Testis (tissue), 2 donors: ENCODE measurements at regions not wholly inside any gene's neighbourhood (a gene's known extent, or its start where the extent isn't known, plus 50 kb on each side); places are given as distances from the start of the nearest gene placed in this dataset.

ENCODE experiments used
- DNase-seq: peaks from one replicate; pipeline ENCODE4 v3.0.0-alpha.2; 2019
- H3K27ac ChIP-seq, 2 donors: fragments of 200-600 bp; sonication (generic); one replicate each; pipeline ENCODE4 v1.5.1; 2019
- H3K27me3 ChIP-seq: fragments of 200-600 bp; sonication (generic); one replicate; pipeline ENCODE4 v1.5.1; 2019
- H3K36me3 ChIP-seq: fragments of 200-600 bp; sonication (generic); one replicate; pipeline ENCODE4 v1.5.1; 2017; ENCODE audit warnings: low read depth; ENCODE audit errors: missing control alignments
- H3K4me1 ChIP-seq: fragments of 200-600 bp; sonication (generic); one replicate; pipeline ENCODE4 v1.5.1; 2019
- H3K4me3 ChIP-seq, 2 donors: fragments of 200-600 bp; sonication (generic); one replicate each; pipeline ENCODE4 v1.5.1; 2017 to 2019
- H3K9me3 ChIP-seq: fragments of 200-600 bp; sonication (generic); one replicate; pipeline ENCODE4 v1.5.1; 2017
- POLR2A ChIP-seq: fragments of 450-650 bp; IDR thresholded peaks from one replicate; pipeline ENCODE4 v1.6.1; 2017; ENCODE audit warnings: antibody characterized with exemption, mild to moderate bottlenecking, moderate library complexity
- WGBS, 2 donors: methylation state at CpG; one replicate each; pipeline ENCODE4 v1.1.5; 2018; 5-methylcytosine and 5-hydroxymethylcytosine counted together
- intact Hi-C: fragments of 100-400 bp; cut with DNase I; formaldehyde crosslinking; loops from one replicate; pipeline ENCODE4 v1.15.1; 2023; ENCODE audit warnings: low total_unique reads
- TF ChIP-seq, protein P1 (sequence below), 3 experiments: fragments of 450-650 bp in 2 of 3; fragments of 200-600 bp in 1 of 3; sonication (generic) in 1 of 3; IDR thresholded peaks; one replicate each; pipeline ENCODE4 v1.5.1; 2016 to 2019; ENCODE audit warnings: antibody characterized with exemption in 3 of 3, mild to moderate bottlenecking in 2 of 3, moderate library complexity in 1 of 3

DNA sequence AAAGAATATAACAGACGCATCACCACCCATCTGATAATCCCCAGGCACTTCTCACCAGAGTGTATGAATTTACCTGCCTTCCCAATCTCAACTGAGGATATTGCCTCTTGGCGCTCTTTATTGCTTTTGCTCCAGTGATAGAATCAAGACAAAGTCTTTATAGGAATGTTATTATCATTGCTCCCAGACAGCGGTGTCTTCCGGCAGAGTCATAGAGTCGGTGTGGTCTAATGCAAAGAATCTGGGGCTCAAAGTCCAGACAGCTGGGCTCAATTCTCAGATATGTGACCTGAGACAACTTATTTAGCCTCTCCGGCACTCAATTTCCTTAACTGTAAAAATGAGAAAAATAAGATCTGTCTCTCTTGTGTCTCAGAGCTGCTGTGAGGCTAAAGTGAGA is 106.1 kb upstream of the PAK3 start:
- Histone ChIP-seq H3K4me1 (no peaks in the 10 kb centered on the region), H3K4me3 (no peak overlapping the region), H3K27ac (no peak overlapping the region), H3K27me3 (no peaks in the 10 kb centered on the region), H3K36me3 (no peaks in the 10 kb centered on the region), H3K9me3 (no peaks in the 10 kb centered on the region)
- no peak for DNase-seq
- WGBS, 2 donors, result 93 to 94% methylated on average over 5 to 6 of the region's 6 CpGs
- TF ChIP-seq POLR2A, result no peak
- TF ChIP-seq, protein P1, sequence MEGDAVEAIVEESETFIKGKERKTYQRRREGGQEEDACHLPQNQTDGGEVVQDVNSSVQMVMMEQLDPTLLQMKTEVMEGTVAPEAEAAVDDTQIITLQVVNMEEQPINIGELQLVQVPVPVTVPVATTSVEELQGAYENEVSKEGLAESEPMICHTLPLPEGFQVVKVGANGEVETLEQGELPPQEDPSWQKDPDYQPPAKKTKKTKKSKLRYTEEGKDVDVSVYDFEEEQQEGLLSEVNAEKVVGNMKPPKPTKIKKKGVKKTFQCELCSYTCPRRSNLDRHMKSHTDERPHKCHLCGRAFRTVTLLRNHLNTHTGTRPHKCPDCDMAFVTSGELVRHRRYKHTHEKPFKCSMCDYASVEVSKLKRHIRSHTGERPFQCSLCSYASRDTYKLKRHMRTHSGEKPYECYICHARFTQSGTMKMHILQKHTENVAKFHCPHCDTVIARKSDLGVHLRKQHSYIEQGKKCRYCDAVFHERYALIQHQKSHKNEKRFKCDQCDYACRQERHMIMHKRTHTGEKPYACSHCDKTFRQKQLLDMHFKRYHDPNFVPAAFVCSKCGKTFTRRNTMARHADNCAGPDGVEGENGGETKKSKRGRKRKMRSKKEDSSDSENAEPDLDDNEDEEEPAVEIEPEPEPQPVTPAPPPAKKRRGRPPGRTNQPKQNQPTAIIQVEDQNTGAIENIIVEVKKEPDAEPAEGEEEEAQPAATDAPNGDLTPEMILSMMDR (IDR thresholded peaks at IDR 0.05), result no peak
- intact Hi-C loops, result no loop called here

DNA sequence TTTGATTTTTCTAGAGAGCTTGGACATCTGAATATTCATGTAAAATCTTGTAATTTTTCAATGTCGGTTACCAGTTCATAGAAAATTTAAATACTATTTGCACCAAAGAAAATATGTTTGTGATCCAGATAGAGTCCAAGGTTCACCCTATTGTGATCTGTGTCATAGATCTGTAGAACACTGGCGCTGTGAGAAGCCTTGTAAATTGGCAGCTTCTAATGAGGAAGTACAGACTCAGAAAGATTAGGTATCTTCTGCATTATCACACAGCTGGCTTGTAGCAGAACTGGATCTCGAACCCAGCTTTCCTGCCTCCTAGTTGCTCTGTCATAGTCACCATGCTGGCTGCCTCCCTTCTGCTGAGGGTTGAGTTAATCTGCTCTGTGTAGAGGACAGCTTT is 106.5 kb upstream of the PAK3 start:
- no peak for DNase-seq
- intact Hi-C loops, result no loop called here
- no peak for TF ChIP-seq POLR2A
- no peak overlapping the region for H3K4me3 ChIP-seq
- H3K27me3 ChIP-seq, result no peaks in the 10 kb centered on the region
- no peak overlapping the region for H3K27ac ChIP-seq
- no peaks in the 10 kb centered on the region for H3K4me1 ChIP-seq
- H3K36me3 ChIP-seq, result no peaks in the 10 kb centered on the region
- H3K9me3 ChIP-seq, result no peaks in the 10 kb centered on the region
- 72 to 81% methylated on average over 3 of the region's 3 CpGs for WGBS, 2 donors

DNA sequence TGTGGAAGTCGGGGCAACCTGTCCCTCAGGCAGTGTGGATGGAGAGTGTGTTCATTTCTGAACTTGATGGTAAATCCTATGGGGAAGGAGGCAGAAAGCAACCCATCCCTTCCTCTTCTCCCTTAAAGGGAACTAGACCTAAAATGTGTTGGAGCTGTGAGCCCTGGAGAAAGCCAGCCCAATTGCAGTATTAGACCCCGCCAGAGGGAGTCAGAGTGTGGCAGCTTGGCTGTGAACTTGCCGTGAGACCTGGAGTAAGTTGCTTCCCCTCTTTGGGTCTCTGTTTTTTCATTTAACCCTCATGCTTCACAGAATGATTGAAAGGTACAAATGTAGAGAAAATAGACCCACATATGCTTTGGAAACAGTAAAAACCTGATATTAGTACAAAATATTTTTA is 108.7 kb upstream of the PAK3 start:
- H3K36me3 ChIP-seq, result no peaks in the 10 kb centered on the region
- no peak for DNase-seq
- no peak for TF ChIP-seq POLR2A
- TF ChIP-seq, protein P1 (IDR thresholded peaks at IDR 0.05), result no peak
- H3K27me3 ChIP-seq, result no peaks in the 10 kb centered on the region
- H3K27ac ChIP-seq, result no peak overlapping the region
- H3K4me1 ChIP-seq, result no peaks in the 10 kb centered on the region
- intact Hi-C loops, result no loop called here
- 59 to 71% methylated on average over 3 of the region's 3 CpGs for WGBS, 2 donors
- no peaks in the 10 kb centered on the region for H3K9me3 ChIP-seq
- H3K4me3 ChIP-seq, result no peak overlapping the region

DNA sequence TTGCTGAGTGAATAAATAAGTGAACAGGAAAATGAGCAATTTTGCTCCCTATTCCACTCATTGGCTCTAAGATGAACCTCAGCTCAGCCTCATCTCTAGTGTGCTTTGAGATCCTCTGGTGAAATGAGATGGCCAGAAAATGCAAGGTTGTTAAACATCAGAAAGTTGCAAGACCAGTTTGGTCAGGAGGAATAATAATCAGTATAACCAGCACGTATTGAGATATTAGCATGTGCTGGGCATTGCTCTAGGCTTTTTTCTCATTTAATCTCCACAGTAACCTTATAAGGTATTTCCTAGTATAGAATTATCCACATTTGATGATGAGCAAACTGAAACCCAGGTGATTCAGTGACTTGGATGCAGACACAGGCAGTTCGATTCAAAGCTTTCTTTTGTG is 110.5 kb upstream of the PAK3 start:
- 51 to 83% methylated on average over 1 to 2 of the region's 2 CpGs for WGBS, 2 donors

DNA sequence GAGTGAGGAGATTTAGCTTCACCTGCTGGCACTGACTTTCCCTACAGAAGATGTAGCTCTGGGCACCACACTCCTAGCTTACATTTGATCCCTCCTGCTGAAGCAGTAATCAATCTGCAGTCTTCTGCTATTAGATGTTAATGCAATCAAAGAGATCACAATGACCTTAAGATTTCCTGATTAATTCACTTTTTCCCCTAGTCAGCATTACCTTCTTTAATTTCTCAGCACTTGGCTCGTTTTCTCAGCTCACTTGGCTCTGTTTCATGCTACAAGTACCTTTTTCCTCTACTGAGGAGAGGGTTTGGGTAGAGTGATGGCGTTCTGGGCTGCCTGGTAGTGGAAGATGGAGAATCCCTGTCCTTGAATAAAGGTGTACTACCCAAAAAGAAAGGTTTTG is 113.0 kb upstream of the PAK3 start:
- Histone ChIP-seq H3K27ac (no peak overlapping the region), H3K9me3 (no peaks in the 10 kb centered on the region), H3K4me1 (no peaks in the 10 kb centered on the region), H3K36me3 (no peaks in the 10 kb centered on the region), H3K27me3 (no peaks in the 10 kb centered on the region), H3K4me3 (no peak overlapping the region)
- 63% methylated on average over 2 of the region's 2 CpGs; no CpG with 5 or more reads in 1 of the 2 donors for WGBS, 2 donors
- intact Hi-C loops, result no loop called here
- DNase-seq, result no peak
- TF ChIP-seq POLR2A, result no peak
- TF ChIP-seq, protein P1 (IDR thresholded peaks at IDR 0.05), result no peak

More for the DNA sequence above, 110.5 kb upstream of the PAK3 start:
- H3K36me3 ChIP-seq, result no peaks in the 10 kb centered on the region
- no peak overlapping the region for H3K4me3 ChIP-seq
- H3K27me3 ChIP-seq, result no peaks in the 10 kb centered on the region
- intact Hi-C loops, result no loop called here
- H3K4me1 ChIP-seq, result no peaks in the 10 kb centered on the region
- no peak overlapping the region for H3K27ac ChIP-seq
- H3K9me3 ChIP-seq, result no peaks in the 10 kb centered on the region
- DNase-seq, result no peak
- TF ChIP-seq, protein P1 (IDR thresholded peaks at IDR 0.05), result no peak
- no peak for TF ChIP-seq POLR2A
